ENCODE measurements at regions not wholly inside any gene's neighbourhood (a gene's known extent, or its start where the extent isn't known, plus 50 kb on each side); places are given as distances from the start of the nearest gene placed in this dataset.

DNA sequence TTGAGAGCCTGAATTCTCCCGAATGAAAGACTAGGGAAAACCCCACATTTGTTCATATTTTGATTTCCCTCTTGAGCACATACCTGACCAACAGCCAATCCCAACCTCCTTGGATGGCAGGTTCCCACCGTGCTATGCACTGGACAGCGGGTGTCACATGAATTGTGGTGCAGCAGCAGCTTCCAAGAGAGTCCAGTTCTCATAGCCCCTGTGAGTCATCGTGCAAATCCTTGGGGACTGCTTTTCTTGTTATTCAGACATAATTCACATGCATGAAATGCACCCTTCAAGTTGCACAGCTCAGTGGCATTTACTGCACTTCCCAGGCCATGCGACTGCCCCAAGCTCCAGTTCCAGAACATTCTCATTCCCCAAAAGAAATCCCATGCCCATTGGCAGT is 67.8 kb upstream of the PPP2R2D start:
- Histone ChIP-seq H3K27me3 (ENCODE audit: control insufficient read depth in 3 of 3, insufficient read depth in 3 of 3, low read length in 2 of 3) (no peaks in the 10 kb centered on the region), H3K4me3 (no peak overlapping the region), H3K9ac (ENCODE audit: insufficient read depth in 1 of 2, low read length in 2 of 2) (no peak overlapping the region), H3K27ac (ENCODE audit: low read depth in 1 of 2, low read length in 1 of 2) (no peak overlapping the region), H3K9me3 (ENCODE audit: control insufficient read depth in 4 of 4, insufficient read depth in 3 of 4, low read length in 3 of 4) (peaks cover 0 to 13% (median 0%) of the 10 kb centered on the region in 4 donors), H3K36me3 (ENCODE audit: control insufficient read depth in 4 of 4, insufficient read depth in 4 of 4, low read length in 4 of 4) (no peaks in the 10 kb centered on the region), H3K4me1 (ENCODE audit: control insufficient read depth in 5 of 5, insufficient read depth in 5 of 5, low read length in 5 of 5) (no peaks in the 10 kb centered on the region)
- ATAC-seq (ENCODE audit: insufficient read depth, low FRiP score) (no peak), DNase-seq (no peak)
- 78 to 79% methylated on average over 5 of the region's 5 CpGs for WGBS, 2 donors
- TF ChIP-seq, protein P1, sequence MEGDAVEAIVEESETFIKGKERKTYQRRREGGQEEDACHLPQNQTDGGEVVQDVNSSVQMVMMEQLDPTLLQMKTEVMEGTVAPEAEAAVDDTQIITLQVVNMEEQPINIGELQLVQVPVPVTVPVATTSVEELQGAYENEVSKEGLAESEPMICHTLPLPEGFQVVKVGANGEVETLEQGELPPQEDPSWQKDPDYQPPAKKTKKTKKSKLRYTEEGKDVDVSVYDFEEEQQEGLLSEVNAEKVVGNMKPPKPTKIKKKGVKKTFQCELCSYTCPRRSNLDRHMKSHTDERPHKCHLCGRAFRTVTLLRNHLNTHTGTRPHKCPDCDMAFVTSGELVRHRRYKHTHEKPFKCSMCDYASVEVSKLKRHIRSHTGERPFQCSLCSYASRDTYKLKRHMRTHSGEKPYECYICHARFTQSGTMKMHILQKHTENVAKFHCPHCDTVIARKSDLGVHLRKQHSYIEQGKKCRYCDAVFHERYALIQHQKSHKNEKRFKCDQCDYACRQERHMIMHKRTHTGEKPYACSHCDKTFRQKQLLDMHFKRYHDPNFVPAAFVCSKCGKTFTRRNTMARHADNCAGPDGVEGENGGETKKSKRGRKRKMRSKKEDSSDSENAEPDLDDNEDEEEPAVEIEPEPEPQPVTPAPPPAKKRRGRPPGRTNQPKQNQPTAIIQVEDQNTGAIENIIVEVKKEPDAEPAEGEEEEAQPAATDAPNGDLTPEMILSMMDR (IDR thresholded peaks at IDR 0.05; ENCODE audit: control extremely low read depth, extremely low read depth): no peak

DNA sequence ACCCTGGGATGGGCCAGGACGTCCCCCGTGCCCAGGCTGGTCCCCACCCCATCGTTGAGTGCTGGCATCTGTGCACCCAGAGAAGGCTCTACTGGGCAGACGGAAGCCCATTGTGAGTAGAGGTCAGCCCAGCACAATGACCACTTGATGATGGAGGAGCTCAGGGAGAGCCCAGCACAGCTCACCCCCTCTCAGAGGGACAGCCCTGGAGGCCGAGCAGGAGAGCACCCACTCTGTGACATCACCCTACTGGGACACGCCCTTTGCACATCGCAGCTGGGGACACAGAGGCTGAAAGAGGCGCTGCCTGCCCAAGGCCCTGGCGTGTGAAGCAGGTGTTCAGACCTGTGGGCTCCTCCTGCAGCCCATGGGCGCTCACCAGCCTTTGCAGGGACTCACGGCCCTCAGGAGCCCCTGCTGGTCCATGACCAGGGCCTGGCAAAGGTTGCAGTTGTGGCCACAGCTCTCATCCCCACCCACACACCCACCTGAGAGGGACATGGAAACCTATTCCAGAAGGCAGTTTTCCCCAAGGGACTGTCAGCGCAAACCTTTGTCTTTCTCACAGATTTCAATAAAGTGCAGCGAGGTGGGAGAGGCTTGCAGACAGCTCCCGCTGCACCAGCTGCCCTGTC is 67.2 kb upstream of the PPP2R2D start:
- WGBS, 2 donors: 90 to 91% methylated on average over 14 of the region's 14 CpGs
- Histone ChIP-seq H3K27me3 (ENCODE audit: control insufficient read depth in 3 of 3, insufficient read depth in 3 of 3, low read length in 2 of 3) (no peaks in the 10 kb centered on the region), H3K9ac (ENCODE audit: insufficient read depth in 1 of 2, low read length in 2 of 2) (no peak overlapping the region), H3K27ac (ENCODE audit: low read depth in 1 of 2, low read length in 1 of 2) (no peak overlapping the region), H3K9me3 (ENCODE audit: control insufficient read depth in 4 of 4, insufficient read depth in 3 of 4, low read length in 3 of 4) (peaks cover 0 to 13% (median 0%) of the 10 kb centered on the region in 4 donors), H3K36me3 (ENCODE audit: control insufficient read depth in 4 of 4, insufficient read depth in 4 of 4, low read length in 4 of 4) (no peaks in the 10 kb centered on the region), H3K4me3 (no peak overlapping the region), H3K4me1 (ENCODE audit: control insufficient read depth in 5 of 5, insufficient read depth in 5 of 5, low read length in 5 of 5) (no peaks in the 10 kb centered on the region)
- ATAC-seq (ENCODE audit: insufficient read depth, low FRiP score) (no peak), DNase-seq (no peak)
- TF ChIP-seq, protein P1 (IDR thresholded peaks at IDR 0.05; ENCODE audit: control extremely low read depth, extremely low read depth): no peak

DNA sequence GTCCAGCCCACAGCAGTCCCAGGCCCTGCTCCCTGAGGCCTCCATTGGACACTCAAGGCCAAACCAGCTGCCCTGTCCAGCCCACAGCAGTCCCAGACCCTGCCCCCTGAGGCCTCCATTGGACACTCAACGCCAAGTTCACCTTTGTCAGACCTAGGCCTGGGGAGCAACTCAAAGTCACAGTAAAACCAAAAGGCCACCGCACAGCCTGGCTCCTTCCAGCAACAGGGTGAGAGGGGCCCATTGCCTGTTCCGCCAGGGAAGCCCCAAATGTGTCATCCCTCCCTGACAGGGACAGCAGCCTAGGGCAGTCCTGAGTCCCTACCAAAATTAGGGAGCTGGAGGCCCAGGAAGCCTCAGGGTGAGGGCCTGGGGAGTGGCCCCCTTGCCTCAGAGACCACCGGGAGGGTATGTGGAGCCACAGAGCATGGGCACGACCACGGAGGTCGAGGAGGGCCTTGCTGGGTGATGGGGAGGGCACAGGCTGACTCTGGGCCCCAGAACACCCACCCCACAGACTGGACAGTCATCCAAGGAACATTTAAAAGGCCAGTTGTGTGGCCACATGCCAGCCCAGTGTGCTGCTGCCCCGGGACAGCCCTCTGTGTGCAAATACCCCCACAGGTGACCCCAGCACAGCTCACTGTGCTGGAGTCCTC is 66.5 kb upstream of the PPP2R2D start:
- WGBS, 2 donors: 91 to 95% methylated on average over 8 of the region's 8 CpGs
- H3K9me3 ChIP-seq (ENCODE audit: control insufficient read depth in 4 of 4, insufficient read depth in 3 of 4, low read length in 3 of 4): peaks cover 0 to 9% (median 0%) of the 10 kb centered on the region in 4 donors
- no peak overlapping the region for H3K27ac ChIP-seq (ENCODE audit: low read depth in 1 of 2, low read length in 1 of 2)
- H3K27me3 ChIP-seq (ENCODE audit: control insufficient read depth in 3 of 3, insufficient read depth in 3 of 3, low read length in 2 of 3): no peaks in the 10 kb centered on the region
- no peak for DNase-seq
- H3K36me3 ChIP-seq (ENCODE audit: control insufficient read depth in 4 of 4, insufficient read depth in 4 of 4, low read length in 4 of 4): no peaks in the 10 kb centered on the region
- no peaks in the 10 kb centered on the region for H3K4me1 ChIP-seq (ENCODE audit: control insufficient read depth in 5 of 5, insufficient read depth in 5 of 5, low read length in 5 of 5)
- H3K9ac ChIP-seq (ENCODE audit: insufficient read depth in 1 of 2, low read length in 2 of 2): no peak overlapping the region
- H3K4me3 ChIP-seq: no peak overlapping the region
- TF ChIP-seq, protein P1 (IDR thresholded peaks at IDR 0.05; ENCODE audit: control extremely low read depth, extremely low read depth): no peak
- no peak for ATAC-seq (ENCODE audit: insufficient read depth, low FRiP score)
